HG03460 (cell line): ENCODE measurements at regions not wholly inside any gene's neighbourhood (a gene's known extent, or its start where the extent isn't known, plus 50 kb on each side); places are given as distances from the start of the nearest gene placed in this dataset.

Experiments used
- ATAC-seq: cut with Tn5 transposase; IDR thresholded peaks from one replicate; pipeline ENCODE4 v1.9.1; 2021; ENCODE audit not compliant: unreplicated experiment

DNA sequence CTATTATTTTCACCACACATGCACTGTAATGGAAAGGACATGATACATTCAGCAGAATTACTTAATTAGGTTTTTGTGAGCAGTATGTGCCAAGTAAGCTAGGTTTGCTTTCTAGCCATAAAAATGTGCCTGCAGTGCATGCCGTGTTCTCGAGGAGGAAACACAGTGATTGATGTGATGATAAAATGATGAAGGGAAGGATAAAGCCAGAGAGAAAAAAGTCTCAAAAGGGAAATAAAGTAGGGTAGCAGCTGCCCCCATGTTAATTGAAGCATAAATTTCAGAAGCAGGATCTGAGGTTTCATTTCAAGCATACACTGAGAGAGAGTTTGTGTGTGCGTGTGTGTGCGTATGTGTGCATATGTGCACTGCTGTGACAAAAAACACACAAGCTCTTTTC is 714.2 kb upstream of the C9orf72 start:
- no peak for ATAC-seq

DNA sequence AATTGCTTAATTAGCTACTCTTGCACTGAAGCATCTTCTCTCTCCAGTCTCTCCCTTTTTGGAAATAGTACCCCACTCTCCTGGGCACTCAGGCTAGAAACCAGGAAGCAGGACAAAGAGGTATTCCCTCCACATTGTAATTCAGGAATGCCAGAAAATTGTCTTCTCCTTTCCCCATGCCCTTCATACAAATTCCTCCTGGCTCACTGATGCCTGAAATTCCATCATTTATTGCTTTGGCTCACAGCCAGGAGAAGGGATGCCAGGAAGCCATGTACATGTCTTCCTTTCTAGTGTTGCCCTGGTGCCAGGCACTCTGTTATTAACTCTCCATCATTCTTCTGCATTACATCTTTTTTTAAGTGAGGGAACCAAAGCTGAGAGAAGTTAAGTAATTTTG is 716.5 kb upstream of the C9orf72 start:
- no peak for ATAC-seq

DNA sequence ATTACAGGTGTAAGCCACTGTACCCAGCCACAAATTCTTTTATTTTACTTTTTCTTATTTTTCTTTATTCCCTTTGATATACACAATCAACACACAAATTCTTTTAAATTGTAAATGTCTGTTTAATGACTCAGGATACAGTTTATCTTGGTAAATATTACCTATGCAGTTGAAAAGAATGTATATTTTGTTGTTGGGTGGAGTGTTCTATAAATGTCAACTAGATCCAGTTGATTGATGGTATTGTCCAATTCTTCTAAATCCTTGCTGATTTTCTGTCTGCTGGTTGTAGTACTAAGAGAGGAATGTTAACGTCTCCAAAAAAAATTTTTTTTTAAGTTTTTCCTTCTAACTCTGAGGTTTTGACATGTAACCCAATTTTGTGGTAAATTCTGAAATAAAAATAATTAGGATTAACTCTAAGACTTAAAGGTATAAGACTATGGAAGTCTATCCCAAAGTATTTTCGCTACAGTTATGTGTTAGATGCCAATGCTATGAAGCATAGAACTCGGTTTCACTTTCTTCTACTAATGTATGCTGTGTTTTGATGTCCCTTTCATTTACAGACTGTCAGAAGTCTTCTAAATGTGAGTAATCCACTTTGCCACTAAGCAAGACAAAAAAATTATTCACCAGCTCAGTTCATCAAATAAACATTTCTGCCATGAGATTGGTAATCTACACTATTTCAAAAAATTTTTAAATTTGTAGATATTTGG is 720.2 kb upstream of the C9orf72 start:
- no peak for ATAC-seq

DNA sequence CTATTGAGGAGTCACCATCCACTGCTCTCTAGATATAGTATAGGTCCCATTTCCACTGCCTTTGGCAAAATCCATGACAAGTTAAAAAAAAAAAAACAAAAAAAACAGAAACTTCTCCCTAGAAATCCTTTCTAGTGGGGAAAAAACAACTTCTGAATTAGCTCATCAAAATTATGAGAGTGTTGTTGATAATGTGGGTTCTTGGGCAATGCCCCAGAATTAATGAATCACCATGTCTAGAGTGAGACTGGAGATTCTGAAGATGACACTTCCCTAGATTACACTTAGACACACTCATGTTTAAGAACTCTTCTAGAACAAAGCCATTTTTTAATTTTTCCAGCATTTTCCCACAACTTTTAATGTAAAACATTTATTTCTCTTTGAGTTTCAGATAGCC is 728.0 kb upstream of the C9orf72 start:
- ATAC-seq, result no peak

DNA sequence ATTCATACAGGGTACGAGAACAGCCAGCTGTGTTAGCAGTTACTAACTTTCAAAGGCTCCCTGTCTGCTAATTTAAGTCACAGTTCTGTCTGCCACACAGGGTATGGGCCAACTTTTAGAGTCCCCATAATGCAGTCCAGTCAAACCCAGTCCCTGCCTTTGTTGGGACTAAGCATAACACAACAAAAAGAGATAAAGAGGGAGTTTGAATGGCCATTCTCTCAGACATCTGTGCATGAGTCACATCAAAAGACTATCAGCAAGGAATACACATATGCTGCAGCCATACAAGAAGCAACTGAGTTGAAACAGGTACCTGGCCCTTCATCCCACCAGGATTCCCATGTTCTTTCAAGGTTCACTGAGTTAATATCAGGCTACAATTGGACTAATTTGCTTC is 744.5 kb upstream of the C9orf72 start:
- ATAC-seq, result no peak

DNA sequence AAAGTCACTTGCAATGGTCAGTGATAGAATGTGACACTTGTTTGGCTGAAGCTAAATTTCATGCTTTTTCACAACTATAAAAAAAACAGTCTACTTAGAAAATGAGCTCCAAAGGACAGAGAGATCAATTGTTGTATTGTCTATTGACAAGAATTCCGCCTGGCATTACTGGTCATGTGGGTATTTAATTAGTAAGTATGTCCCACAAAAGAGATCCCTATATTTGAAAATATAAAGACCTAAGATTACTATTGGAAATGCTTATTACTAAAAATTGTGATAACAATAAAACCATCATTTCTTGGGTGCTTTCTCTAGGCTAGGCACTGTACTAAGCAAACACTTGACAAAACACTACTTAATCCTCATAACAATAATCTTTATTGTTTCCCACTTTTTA is 745.2 kb upstream of the C9orf72 start:
- no peak for ATAC-seq

DNA sequence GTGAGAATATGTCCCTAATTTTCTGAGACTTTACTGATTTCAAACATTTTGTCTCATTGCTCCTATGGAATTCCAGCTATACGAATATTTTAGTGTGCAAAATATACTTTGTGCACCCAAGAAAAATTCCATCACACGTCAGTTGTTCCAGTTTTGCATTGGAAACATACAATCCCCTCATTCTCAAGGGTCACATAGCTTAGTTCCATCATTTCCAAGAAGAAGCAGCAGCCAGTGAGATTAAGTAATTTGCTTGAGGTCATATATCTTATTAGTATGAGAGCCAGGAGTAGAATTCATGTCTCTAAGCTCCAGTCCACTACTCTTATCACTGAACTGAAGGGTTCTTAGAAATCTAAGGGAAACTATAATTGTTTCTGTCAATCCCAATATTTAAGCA is 746.7 kb upstream of the C9orf72 start:
- ATAC-seq, result no peak

DNA sequence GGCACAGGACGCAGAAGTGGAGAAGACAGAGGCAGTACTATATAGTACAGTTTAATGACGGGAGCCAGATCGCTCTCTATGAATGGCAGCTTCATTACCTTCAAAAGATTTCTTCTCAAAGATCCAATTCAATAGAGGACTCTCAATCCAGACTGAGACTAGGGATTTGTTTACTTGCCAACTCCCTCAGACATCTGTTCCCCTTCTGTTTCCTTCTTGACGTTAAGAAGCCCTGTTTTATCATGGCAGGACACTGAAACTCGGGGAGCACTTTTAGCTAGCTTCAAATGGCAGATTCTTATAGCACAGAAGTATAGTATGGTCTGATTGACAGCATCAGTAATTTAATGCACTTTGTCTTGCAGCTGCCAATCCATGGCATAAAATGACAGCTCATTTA is 747.3 kb upstream of the C9orf72 start:
- ATAC-seq, result no peak

DNA sequence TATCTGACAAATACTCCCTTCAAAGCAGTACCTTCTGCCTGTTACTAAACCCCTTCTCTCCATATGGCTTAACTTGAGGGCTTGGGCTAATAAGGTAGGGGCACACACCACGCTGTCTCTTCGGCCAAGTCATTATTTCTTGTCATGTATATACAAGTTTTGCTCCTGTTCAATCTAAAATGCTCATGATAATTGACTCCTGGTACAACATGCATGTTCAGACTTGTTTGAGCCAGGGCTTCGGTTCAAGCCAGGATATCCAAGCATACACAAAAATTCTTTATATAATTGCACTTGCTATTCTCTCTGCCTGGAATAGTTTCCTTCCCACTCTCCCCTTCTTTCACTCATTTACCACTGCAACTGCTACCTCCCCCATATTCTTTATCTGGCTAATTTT is 756.0 kb upstream of the C9orf72 start:
- no peak for ATAC-seq

DNA sequence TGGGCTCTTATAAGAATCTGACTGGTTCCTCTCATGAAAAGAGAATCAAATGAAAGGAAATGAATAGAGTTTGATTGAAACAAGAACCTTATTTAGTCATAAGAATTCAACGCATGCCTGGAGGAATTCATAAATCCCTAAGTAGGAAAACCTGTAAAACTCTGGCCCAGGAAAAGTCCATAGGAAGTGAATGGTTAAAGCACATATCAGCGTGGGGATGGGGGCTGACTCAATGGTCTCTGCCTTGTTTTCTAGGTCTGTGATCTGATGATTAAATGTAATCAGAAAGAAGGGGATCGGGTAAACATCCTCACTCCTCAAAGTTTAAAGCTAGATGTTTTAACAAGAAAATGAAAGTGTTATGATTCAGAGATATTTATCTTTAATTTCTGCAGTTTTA is 759.4 kb upstream of the C9orf72 start:
- no peak for ATAC-seq

DNA sequence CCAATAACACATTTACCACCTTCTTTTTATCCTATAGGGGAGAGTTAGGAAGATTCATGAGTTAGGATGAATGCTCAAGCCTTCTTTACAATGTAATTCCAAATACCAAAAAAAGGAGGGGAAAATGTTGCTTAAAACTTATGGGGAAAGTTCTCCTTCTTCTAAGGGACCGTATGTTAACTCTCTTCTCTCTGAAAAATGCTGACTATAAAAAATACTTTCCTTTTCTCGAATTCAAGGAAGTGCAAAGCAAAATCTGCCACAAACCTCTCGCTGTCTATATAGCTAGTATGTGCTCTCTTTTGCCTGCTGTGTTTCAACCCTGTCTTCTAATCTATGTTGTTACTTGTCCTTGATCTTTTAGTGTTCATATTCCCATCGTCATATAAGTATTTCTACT is 768.6 kb upstream of the C9orf72 start:
- no peak for ATAC-seq

DNA sequence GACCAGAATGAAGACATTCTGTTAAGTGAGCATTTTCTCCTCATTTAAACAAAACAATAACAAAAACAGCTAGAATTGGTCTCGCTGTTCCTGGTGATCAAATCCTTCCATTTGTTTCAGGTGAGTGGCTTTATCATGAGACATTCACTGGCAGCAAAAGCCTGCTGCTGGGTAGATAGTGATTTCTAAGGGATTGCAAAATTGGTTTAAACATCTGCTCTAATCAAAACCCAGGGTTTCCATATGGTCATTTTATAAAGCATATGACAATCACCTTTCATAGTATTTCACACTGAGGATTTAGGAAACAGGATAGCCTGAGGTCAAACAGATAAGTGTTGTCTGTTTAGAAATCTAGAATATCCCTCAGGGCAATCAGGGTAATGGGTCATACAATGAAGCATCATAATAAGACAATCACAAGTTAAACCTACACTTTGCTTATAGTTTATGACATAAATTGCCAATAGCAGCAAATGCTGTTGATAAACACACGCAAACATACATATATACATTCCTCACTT is 769.6 kb upstream of the C9orf72 start:
- ATAC-seq, result no peak

DNA sequence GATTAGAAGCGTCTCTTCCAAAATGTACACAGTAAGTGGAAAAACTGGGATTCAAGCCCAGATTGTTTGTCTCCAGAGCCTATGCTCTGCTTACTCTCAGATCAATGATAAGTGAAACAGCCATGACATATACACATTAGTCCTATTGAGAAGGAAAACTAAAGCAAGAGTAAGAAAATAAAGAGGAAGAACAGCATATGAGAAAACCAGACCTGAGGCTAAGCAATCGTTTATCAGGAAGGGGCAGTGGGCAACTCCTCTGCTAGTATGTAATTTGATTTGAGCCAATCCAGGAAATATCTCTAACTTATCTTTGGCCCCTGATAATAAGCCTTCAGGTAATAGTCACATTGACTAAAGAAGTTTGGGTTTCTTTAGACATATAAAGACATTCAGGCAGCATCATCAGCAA is 789.9 kb upstream of the C9orf72 start:
- no peak for ATAC-seq

DNA sequence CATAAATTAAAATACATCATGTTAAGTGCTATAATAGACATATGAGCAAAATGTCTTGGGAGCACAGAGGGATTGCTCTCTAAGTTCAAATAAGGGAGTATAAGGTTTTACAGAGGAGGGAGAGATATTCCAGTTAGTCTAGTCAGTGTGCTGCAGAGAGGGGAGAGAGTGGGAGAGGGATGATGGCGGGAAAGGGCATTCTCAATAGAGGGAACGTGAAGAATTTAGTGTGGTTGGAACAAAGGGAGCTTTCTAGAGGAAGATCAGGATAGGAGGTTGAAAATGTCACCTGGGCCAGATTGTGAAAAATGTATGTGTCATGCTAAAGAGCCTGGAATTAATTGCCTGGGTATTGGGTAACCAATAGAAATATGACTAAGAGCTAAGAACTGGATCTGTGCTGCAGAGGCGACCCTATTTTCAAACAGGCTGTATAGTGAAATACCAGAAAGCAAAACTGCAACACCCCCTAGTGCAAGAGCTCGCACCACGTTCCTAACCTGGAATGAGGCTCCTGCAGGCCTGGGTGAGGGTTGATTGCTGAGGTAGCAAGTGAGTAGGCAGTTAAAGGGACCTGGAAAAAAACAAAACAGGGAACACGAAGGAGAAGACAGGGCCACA is 791.8 kb upstream of the C9orf72 start:
- no peak for ATAC-seq

DNA sequence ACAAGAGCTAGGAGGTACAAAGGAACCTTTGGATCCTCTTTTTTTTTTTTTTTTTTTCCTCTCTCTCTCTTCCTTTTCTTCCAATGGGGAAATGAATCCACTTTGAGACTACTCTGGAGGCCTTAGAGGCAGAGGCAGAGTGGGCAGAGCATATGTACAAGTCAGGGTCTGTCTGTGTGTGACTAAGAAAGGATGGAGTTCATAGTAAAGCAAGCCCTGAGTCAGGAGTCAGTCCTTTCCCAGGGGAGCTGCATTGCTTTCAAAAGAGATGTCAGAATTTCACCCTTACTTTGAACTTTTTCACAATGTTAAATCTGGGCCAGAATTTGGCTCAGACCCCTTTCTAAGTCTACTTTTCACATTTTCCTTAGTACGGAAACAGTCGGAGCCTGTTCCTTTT is 792.4 kb upstream of the C9orf72 start:
- no peak for ATAC-seq

DNA sequence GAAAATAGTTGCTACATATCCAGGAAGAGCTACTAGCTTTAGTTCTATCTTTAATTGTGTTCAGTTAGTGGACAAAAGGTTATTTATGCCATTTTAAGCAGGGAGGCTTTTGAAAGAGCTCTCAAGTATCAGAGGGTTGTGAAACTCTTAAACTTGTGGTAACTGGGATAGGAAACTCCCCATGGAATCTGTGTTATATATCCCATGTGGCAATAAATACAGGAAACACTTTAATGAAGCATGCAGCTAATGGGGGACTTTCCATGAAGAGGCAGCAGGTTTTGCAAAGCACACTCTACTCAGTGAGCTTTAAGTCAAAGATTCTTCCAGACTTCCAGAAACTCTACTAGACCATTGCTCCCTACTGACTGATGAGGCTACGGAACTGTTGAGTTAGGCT is 805.0 kb upstream of the C9orf72 start:
- no peak for ATAC-seq

DNA sequence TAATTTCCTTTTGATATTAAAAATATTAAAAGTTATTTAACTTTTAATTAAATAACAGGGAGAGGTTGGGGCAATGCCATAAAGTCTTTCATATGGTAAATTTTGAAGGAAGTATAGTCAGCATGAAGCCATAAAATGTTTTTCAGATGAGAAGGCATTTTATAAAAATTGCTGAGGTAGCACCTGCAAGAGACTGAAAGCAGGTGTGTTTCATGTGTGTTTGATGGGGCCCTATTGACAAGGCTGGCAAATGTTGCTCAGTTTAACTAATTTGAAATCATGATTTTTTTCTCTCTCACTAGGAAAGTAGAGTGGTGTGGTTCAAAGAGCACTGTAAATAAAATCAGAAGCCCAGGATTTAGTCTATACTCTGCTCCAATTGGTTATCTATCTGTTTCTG is 805.8 kb upstream of the C9orf72 start:
- no peak for ATAC-seq

DNA sequence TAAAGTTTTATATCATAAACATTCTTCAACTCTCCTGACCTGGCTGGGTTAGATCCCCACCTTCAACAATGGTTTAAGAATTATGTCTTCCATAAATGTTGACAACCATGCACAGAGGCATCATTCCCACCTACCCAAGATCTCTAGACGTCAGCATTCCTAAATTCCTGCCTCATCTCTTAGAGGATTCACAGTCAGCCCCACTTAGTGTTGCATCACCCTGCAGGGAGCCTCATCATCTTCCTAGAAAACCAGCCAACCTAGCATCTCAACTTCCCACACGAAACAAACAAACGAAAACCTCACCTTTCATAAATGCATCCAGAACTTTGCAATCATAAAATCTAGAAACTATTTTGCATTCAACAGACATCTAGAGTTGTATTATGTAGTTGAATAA is 816.1 kb upstream of the C9orf72 start:
- ATAC-seq, result no peak

DNA sequence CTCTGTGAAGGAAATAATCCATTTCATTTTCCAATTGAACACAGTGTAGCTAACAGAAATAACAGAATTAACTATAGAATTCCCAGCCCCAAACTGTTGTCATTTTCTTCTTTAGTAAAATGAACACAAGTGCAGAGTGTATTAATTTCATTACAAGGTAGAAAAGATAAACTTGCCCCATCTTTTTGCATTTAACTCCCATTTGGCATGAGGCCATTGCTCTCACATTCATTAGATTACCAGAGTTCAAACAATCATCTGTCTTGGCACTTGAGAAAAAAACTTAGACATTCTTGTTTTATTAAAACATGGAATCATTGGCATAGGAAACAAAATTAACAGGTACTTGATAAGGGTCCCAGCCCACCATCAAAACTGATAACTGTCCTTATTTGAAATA is 821.5 kb upstream of the C9orf72 start:
- no peak for ATAC-seq

DNA sequence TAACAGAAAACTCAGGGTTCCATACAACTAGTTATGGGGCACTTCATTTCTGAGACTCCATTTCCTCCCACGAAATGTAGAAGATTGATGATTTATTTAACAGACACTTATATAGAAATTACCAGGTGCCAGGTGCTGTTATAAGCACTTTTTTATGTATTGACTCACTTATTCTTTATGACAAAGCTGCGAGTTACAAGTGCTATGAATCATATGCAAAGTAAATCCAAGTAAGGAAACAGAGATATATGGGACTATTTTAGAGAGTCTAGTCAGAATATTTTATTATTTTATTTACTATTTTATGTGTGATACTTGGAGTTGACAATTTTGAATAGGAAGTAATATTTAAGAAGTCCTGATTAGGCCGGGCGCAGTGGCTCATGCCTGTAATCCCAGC is 822.8 kb upstream of the C9orf72 start:
- ATAC-seq, result no peak

DNA sequence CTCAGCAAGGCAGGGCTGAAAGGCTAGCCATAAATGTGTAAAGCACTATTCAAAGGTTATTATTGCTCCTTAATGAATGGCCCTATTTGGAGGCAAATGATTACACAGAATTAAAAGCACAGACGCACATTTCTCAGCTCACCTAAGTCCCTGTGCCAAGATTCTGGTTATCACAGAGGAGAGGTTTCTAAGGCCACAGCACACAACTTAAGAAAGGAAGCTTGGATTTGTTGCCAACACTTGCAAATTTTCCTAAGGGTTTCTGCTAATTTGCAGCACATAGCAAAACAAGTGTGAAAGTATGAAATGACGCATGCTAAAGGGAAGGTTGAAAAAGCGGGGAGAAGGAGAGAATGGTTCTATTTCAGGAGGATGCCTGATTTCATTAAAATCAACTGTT is 834.1 kb upstream of the C9orf72 start:
- ATAC-seq, result no peak

DNA sequence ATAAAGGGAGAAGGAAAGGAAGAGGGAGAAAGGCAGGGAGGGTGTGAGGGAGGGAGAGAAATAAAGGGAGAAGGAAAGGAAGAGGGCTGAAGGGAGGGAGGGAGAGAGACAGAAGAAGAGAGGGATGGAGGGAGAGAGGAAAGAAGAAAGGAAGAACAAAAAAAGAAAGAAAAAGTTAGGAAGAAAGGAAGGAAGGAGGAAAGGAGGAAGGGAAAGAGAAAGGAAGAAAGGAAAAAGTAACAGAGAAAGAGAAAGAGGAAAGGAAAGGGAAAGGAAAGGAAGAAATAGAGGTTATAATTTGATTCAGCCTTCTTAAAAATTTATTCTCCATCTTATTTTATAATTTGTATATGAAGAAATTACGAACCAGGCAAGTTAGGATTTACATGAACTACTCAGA is 836.6 kb upstream of the C9orf72 start:
- no peak for ATAC-seq

DNA sequence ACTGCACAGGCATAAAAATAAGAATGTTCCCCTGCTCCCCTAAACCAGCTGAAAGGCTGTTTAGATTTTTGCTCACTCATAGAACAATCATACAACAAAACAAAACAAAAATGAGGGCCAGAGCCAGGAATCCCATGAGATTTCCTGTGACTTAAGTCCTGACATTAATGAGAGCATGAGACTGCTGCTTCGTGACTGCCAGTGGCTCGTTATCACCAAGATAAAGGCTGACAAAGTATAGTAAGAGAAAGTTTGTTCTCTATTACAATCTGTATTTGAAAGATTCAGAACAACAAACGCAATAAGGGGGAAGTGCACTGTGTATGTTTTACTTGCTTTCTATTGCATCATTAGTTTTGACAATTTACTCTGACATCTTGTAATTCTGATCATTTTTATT is 837.1 kb upstream of the C9orf72 start:
- no peak for ATAC-seq
